Stimulated activated CD4-positive, alpha-beta T cell treated with anti-CD3 and anti-CD28 coated beads, Interleukin-12 subunit alpha, Interleukin-12 subunit beta, amount 100 ng/mL, for 24 hours (primary cell): ENCODE measurements at regions not wholly inside any gene's neighbourhood (a gene's known extent, or its start where the extent isn't known, plus 50 kb on each side); places are given as distances from the start of the nearest gene placed in this dataset.
"Not testable (repeated sequence)": the region's sequence is repeated elsewhere in the genome, so short reads cannot be mapped to it uniquely, and the experiment has no call there.

ENCODE experiments used
- DNase-seq, 2 experiments: peaks; one replicate each; pipeline ENCODE4 v3.0.0-alpha.2; 2020; ENCODE audit warnings: low read depth in 2 of 2

- no peak for DNase-seq
These were observed 265.6 kb downstream of the ANAPC1 start for GRCh38 chr2:111618226-111618977.

- DNase-seq: no peak
These were observed 264.8 kb downstream of the ANAPC1 start for GRCh38 chr2:111618978-111619902.

- DNase-seq: no peak
These were observed 263.7 kb downstream of the ANAPC1 start for GRCh38 chr2:111620281-111620680.

- DNase-seq: no peak
These were observed 261.1 kb downstream of the ANAPC1 start for GRCh38 chr2:111622859-111623258.

- DNase-seq: no peak
These were observed 260.6 kb downstream of the ANAPC1 start for GRCh38 chr2:111623380-111623779.

GRCh38 chr2:111624411-111625156, 259.4 kb downstream of the ANAPC1 start:
- DNase-seq: no peak

GRCh38 chr2:111625157-111625537, 258.8 kb downstream of the ANAPC1 start:
- DNase-seq: not testable (repeated sequence)

GRCh38 chr2:111626037-111626864, 257.7 kb downstream of the ANAPC1 start:
- no peak for DNase-seq

- no peak for DNase-seq
These were observed 257.2 kb downstream of the ANAPC1 start for GRCh38 chr2:111626865-111627163.

- no peak for DNase-seq
These were observed 256.7 kb downstream of the ANAPC1 start for GRCh38 chr2:111627256-111627655.

- no peak for DNase-seq
These were observed 255.8 kb downstream of the ANAPC1 start for GRCh38 chr2:111628221-111628620.

GRCh38 chr2:111629983-111630382, 254.0 kb downstream of the ANAPC1 start:
- no peak for DNase-seq

- no peak for DNase-seq
These were observed 251.3 kb downstream of the ANAPC1 start for GRCh38 chr2:111632661-111633060.

GRCh38 chr2:111633189-111633588, 250.8 kb downstream of the ANAPC1 start:
- no peak for DNase-seq

GRCh38 chr2:111633643-111634042, 250.3 kb downstream of the ANAPC1 start:
- no peak for DNase-seq

GRCh38 chr2:111634050-111634794, 249.8 kb downstream of the ANAPC1 start:
- DNase-seq: no peak

- DNase-seq: no peak
These were observed 248.9 kb downstream of the ANAPC1 start for GRCh38 chr2:111634995-111635538.

GRCh38 chr2:111636905-111637304, 247.1 kb downstream of the ANAPC1 start:
- no peak for DNase-seq

- DNase-seq: no peak
These were observed 245.6 kb downstream of the ANAPC1 start for GRCh38 chr2:111638274-111638877.

- no peak for DNase-seq
These were observed 243.5 kb downstream of the ANAPC1 start for GRCh38 chr2:111640480-111640879.
